Erythroblast (primary cell): ENCODE measurements at regions not wholly inside any gene's neighbourhood (a gene's known extent, or its start where the extent isn't known, plus 50 kb on each side); places are given as distances from the start of the nearest gene placed in this dataset.

Source experiments
- GATA1 ChIP-seq: IDR thresholded peaks from 2 replicates; pipeline ENCODE4 v1.6.1; 2011; ENCODE audit warnings: low read depth, mild to moderate bottlenecking, control low read depth, low read length, moderate library complexity
- POLR2A ChIP-seq: IDR thresholded peaks from 2 replicates; pipeline ENCODE4 v1.6.1; 2011; ENCODE audit warnings: mild to moderate bottlenecking, low read length

GRCh38 chr10:78857193-78857592 is 211.6 kb upstream of the ZMIZ1 start:
- no peak for TF ChIP-seq POLR2A
- no peak for TF ChIP-seq GATA1
